CD4-positive, alpha-beta T cell (primary cell): ENCODE measurements at regions not wholly inside any gene's neighbourhood (a gene's known extent, or its start where the extent isn't known, plus 50 kb on each side); places are given as distances from the start of the nearest gene placed in this dataset.

Experiments
- ATAC-seq: fragments of 200-7000 bp; cut with Tn5 transposase; one replicate; pipeline ENCODE4 v1.10.0; 2022; ENCODE audit warnings: mild to moderate bottlenecking; ENCODE audit not compliant: poor library complexity
- CTCF ChIA-PET: fragments of 350-600 bp; sonication (Branson Sonifier 250); formaldehyde crosslinking; loops from one replicate; lab custom pipeline; 2021; ENCODE audit warnings: antibody characterized with exemption, inconsistent platforms; lab: Charles Lee
- POLR2A ChIA-PET: fragments of 350-600 bp; sonication (Branson Sonifier 250); formaldehyde crosslinking; loops from one replicate; lab custom pipeline; 2021; ENCODE audit warnings: antibody characterized with exemption, inconsistent platforms; lab: Charles Lee
- DNase-seq, 14 experiments: peaks; one replicate each; pipeline ENCODE4 v3.0.0-alpha.2; 2013 to 2020; ENCODE audit warnings: mixed read lengths in 2 of 14
- H3K27ac ChIP-seq, 2 donors: one replicate each; pipeline versions ENCODE4 v1.5.1 to v1.7.0; 2013; ENCODE audit warnings: low read length in 2 of 2, low read depth in 1 of 2, mild to moderate bottlenecking in 1 of 2
- H3K27me3 ChIP-seq, 2 experiments: 1 replicate in 1 of 2; 2 replicates in 1 of 2; pipeline versions ENCODE4 v1.6.1 to v1.7.0; 2013; ENCODE audit warnings: low read length in 2 of 2, control low read depth in 1 of 2, mild to moderate bottlenecking in 1 of 2, moderate library complexity in 1 of 2; ENCODE audit not compliant: insufficient read depth in 2 of 2, control insufficient read depth in 1 of 2
- H3K36me3 ChIP-seq: one replicate; pipeline ENCODE4 v1.6.1; 2013; ENCODE audit warnings: low read length, control low read depth; ENCODE audit not compliant: insufficient read depth
- H3K4me1 ChIP-seq: one replicate; pipeline ENCODE4 v1.6.1; 2013; ENCODE audit warnings: low read length, control low read depth; ENCODE audit not compliant: insufficient read depth
- H3K4me3 ChIP-seq: one replicate; pipeline ENCODE4 v1.5.1; 2013; ENCODE audit warnings: mild to moderate bottlenecking, low read length, moderate library complexity
- H3K9me3 ChIP-seq, 2 experiments: 1 replicate in 1 of 2; 2 replicates in 1 of 2; pipeline versions ENCODE4 v1.6.1 to v1.7.0; 2013; ENCODE audit warnings: low read length in 2 of 2, mild to moderate bottlenecking in 2 of 2, control low read depth in 1 of 2, moderate library complexity in 1 of 2; ENCODE audit not compliant: control insufficient read depth in 1 of 2, insufficient read depth in 1 of 2
- H3K27ac Mint-ChIP-seq: one replicate; pipeline ENCODE4 v1.8.0; 2020; ENCODE audit warnings: mixed read lengths
- H3K27me3 Mint-ChIP-seq: one replicate; pipeline ENCODE4 v1.8.0; 2021; ENCODE audit warnings: mixed read lengths
- H3K36me3 Mint-ChIP-seq: one replicate; pipeline ENCODE4 v1.8.0; 2021; ENCODE audit warnings: low read depth, mixed read lengths
- H3K4me1 Mint-ChIP-seq: one replicate; pipeline ENCODE4 v1.8.0; 2021; ENCODE audit warnings: low read depth, mixed read lengths
- H3K4me3 Mint-ChIP-seq: one replicate; pipeline ENCODE4 v1.8.0; 2020; ENCODE audit warnings: mild to moderate bottlenecking, mixed read lengths
- H3K9me3 Mint-ChIP-seq: one replicate; pipeline ENCODE4 v1.8.0; 2020; ENCODE audit warnings: mixed read lengths
- intact Hi-C, 2 experiments: fragments of 100-400 bp; cut with DNase I in 1 of 2; cut with micrococcal nuclease in 1 of 2; formaldehyde crosslinking; loops; one replicate each; pipeline versions ENCODE4 v1.15.1 to v1.9.0; 2023 to 2025; cut with DNase I, micrococcal nuclease
- TF ChIP-seq, protein P1 (sequence below): fragments of 200-600 bp; IDR thresholded peaks from one replicate; pipeline ENCODE4 v1.8.0; 2022; ENCODE audit warnings: antibody characterized with exemption, mild to moderate bottlenecking

DNA sequence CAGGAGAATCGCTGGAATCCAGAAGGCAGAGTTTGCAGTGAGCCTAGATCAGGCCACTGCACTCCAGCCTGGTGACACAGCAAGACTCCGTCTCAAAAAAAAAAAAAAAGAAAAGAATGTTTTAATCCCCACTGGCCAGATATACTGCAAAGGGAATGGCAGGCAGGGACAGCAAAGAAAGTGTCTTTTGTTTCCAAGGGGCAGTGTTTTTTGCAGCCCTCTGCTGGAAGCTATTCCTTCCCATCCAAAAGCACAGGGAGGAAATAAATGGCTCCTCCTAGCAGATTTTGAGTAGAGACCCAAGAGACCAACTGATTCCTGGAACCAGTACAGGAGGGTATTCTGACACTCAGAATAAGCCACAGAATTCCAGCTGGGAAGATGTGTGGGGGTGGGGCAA, 112.5 kb upstream of the STMND1 start:
- Histone ChIP-seq H3K9me3 (peaks cover 0 to 14% of the 10 kb centered on the region in 2 experiments), H3K4me1 (no peaks in the 10 kb centered on the region), H3K36me3 (no peaks in the 10 kb centered on the region), H3K27ac (no peak overlapping the region), H3K4me3 (no peak overlapping the region), H3K27me3 (peaks cover 0 to 8% of the 10 kb centered on the region in 2 experiments)
- CTCF ChIA-PET = no interaction called here
- Mint-ChIP-seq H3K4me1 (no peaks in the 10 kb centered on the region), H3K27ac (no peak overlapping the region), H3K4me3 (no peak overlapping the region), H3K9me3 (peaks cover 3% of the 10 kb centered on the region), H3K36me3 (no peaks in the 10 kb centered on the region), H3K27me3 (peaks cover 25% of the 10 kb centered on the region)
- DNase-seq = no peak
- POLR2A ChIA-PET = no interaction called here
- intact Hi-C loops = no loop called here
- TF ChIP-seq, protein P1, sequence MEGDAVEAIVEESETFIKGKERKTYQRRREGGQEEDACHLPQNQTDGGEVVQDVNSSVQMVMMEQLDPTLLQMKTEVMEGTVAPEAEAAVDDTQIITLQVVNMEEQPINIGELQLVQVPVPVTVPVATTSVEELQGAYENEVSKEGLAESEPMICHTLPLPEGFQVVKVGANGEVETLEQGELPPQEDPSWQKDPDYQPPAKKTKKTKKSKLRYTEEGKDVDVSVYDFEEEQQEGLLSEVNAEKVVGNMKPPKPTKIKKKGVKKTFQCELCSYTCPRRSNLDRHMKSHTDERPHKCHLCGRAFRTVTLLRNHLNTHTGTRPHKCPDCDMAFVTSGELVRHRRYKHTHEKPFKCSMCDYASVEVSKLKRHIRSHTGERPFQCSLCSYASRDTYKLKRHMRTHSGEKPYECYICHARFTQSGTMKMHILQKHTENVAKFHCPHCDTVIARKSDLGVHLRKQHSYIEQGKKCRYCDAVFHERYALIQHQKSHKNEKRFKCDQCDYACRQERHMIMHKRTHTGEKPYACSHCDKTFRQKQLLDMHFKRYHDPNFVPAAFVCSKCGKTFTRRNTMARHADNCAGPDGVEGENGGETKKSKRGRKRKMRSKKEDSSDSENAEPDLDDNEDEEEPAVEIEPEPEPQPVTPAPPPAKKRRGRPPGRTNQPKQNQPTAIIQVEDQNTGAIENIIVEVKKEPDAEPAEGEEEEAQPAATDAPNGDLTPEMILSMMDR = no peak
- no peak for ATAC-seq

DNA sequence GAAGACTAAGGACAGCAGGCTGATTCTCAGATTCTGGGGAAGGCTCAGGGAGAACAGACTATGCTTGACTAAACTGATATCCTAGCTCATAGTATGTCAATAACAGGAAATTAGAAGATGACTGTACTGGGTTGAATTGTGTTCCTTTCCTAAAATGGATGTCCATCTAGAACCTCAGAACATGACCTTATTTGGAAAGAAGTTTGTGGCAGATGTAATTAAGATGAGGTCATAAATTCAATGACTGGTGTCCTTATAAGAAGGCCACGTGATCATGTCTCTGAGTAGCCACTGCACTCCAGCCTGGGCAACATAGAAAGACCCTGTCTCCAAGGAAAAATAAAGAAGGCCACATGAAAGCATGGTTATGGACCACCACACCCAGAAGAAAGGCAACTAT, 113.9 kb upstream of the STMND1 start:
- intact Hi-C loops = no loop called here
- Mint-ChIP-seq H3K36me3 (no peaks in the 10 kb centered on the region), H3K27ac (no peak overlapping the region), H3K27me3 (peaks cover 32% of the 10 kb centered on the region), H3K4me1 (no peaks in the 10 kb centered on the region), H3K4me3 (no peak overlapping the region), H3K9me3 (peaks cover 3% of the 10 kb centered on the region)
- POLR2A ChIA-PET = no interaction called here
- ATAC-seq (no peak), DNase-seq (no peak)
- no peak overlapping the region for H3K27ac ChIP-seq
- H3K36me3 ChIP-seq = no peaks in the 10 kb centered on the region
- TF ChIP-seq, protein P1 = no peak
- H3K27me3 ChIP-seq = peaks cover 0 to 8% of the 10 kb centered on the region in 2 experiments
- peaks cover 0 to 14% of the 10 kb centered on the region in 2 experiments for H3K9me3 ChIP-seq
- no peaks in the 10 kb centered on the region for H3K4me1 ChIP-seq
- CTCF ChIA-PET = no interaction called here
- no peak overlapping the region for H3K4me3 ChIP-seq

DNA sequence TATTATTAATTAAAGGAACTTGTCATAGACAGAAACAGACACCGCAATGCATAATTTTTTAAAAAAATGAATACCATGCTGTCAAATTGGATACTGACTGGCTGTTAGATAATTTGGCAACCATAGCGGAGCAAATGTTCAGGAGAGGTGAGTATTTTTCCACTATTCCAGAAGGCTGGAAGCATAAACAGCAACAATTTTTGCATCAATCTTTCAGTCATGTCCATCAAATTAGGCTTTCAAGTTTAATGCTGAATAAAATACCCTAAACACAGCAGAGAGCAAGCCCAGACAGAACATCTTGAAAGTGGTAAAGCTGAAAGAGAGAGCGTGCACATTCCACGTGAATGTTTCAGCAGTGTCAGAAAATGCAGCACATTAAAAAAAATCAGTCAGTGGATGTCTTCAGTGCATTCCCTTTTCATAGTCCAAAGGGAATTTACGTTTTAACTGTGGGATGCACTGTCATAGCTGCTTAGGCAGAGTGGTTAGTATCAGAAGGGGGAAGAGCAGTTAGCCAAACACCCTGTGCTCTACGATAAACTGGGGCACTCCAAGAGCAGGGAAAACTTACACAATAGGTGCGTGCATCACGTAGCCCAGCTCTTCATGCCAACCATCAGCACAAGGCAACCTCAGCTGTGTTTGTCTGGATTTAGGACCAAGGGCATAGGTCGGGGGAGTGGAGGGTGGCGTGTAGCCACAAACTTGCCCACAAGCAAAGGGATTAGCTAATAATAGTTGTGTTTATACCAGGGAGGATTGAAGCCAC, 116.2 kb upstream of the STMND1 start:
- H3K27me3 ChIP-seq = peaks cover 2 to 5% of the 10 kb centered on the region in 2 experiments
- Mint-ChIP-seq H3K4me3 (no peak overlapping the region), H3K27ac (no peak overlapping the region), H3K36me3 (no peaks in the 10 kb centered on the region), H3K9me3 (peaks cover 3% of the 10 kb centered on the region), H3K4me1 (no peaks in the 10 kb centered on the region), H3K27me3 (peaks cover 38% of the 10 kb centered on the region)
- H3K4me3 ChIP-seq = no peak overlapping the region
- intact Hi-C loops = no loop called here
- no peak for ATAC-seq
- no peaks in the 10 kb centered on the region for H3K36me3 ChIP-seq
- ChIA-PET POLR2A (no interaction called here), CTCF (no interaction called here)
- TF ChIP-seq, protein P1 = no peak
- no peak for DNase-seq
- no peaks in the 10 kb centered on the region for H3K4me1 ChIP-seq
- no peak overlapping the region for H3K27ac ChIP-seq
- H3K9me3 ChIP-seq = peaks cover 0 to 14% of the 10 kb centered on the region in 2 experiments
